ENCODE measurements at regions not wholly inside any gene's neighbourhood (a gene's known extent, or its start where the extent isn't known, plus 50 kb on each side); places are given as distances from the start of the nearest gene placed in this dataset.

DNA sequence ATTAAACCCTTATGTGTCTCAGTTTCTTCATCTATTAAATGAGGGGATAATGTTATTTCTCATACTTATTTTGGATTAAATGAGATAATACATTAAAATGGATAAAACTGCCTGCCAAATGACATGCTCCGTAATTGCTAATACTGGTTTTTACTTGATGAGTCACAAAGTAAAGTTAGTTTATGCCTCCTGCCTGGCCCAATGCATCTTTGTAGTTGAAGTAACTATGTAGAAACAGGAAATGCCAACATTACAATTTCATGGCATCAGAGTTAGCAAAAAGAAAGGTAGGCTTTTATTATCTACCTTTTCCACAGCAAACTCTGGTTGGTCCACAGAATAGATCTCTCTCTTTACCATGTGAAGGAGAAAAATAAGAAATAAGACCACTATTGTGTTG, 214.5 kb downstream of the TBX15 start:
- TF ChIP-seq CTCF (IDR thresholded peaks at IDR 0.05; ENCODE audit: borderline replicate concordance, extremely low read depth, low read length, poor library complexity, severe bottlenecking) = no peak
- no peak for TF ChIP-seq EZH2 (IDR thresholded peaks at IDR 0.05; ENCODE audit: borderline replicate concordance, low read depth, low read length, severe bottlenecking)

All from DND-41 (cell line).